ENCODE measurements at regions not wholly inside any gene's neighbourhood (a gene's known extent, or its start where the extent isn't known, plus 50 kb on each side); places are given as distances from the start of the nearest gene placed in this dataset.

DNA sequence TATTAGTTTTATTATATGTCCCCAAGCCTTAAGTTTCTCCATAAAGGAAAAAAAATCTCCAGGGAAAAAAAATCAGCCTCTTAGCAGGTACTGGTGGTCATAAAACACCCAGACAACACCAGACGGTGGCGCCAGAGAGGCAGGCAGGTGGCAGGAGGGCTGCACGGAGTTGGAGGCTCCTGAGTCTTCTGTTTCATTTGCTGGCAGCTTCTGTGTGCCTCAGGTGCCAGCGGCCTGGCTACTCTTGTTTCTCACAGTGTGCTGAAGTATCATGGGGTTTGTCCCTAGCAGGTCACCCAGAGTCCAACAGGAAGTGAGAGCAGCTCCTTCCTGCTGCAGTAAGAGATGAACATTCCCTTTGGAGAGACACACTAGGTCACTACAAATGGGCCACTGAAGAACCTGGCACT lies 123.3 kb upstream of the GADD45A start:
- peak; percentile 50 for DNase-seq (ENCODE audit: low read depth)

DNA sequence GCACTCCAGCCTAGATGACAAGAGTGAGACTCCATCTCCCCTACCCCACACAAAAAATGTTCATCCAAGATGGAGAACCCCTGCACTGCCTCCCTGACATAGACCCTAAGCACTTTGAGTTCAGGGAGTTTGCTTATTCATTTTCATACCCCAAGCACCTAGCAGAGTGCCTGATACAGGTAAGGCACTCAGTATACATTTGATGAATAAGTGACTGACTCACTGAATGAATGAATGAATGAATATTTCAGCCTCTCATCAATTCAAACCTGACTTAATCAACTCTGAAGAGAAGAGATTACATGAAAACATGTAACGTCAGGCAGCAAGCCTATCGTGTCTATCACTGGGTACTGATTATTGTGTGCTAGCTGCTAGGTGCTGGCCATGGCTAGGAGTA lies 121.3 kb upstream of the GADD45A start:
- no peak for DNase-seq (ENCODE audit: low read depth)

GRCh38 chr1:67564193-67564592 lies 120.8 kb upstream of the GADD45A start:
- no peak for DNase-seq (ENCODE audit: low read depth)

DNA sequence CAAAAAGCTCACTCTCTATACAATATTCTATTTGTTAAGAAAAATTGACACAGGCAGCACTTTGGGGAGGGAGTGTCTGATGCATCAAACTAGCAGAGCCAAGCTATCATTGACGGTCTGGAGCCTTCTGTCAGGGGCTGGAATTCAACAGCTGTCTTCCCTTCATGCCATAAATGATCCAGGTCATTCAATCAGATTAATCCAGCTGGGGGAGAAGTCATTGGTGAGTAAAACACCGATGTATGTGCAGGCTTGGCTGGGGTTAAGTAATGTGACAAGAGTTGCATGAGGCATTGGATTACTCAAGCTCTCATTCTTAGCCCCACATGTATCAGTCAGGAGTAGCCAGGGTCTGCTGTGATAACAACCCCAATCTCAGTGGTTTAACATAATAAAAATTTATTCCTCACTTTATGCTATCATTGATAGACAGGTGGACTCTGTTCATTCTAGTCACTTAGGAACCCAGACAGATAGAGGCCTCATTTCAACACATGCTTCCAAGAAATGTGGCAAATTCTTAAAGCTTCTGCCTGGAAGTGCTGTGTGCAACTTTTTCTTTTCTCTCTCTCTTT lies 118.1 kb upstream of the GADD45A start:
- DNase-seq (ENCODE audit: low read depth) = no peak

DNA sequence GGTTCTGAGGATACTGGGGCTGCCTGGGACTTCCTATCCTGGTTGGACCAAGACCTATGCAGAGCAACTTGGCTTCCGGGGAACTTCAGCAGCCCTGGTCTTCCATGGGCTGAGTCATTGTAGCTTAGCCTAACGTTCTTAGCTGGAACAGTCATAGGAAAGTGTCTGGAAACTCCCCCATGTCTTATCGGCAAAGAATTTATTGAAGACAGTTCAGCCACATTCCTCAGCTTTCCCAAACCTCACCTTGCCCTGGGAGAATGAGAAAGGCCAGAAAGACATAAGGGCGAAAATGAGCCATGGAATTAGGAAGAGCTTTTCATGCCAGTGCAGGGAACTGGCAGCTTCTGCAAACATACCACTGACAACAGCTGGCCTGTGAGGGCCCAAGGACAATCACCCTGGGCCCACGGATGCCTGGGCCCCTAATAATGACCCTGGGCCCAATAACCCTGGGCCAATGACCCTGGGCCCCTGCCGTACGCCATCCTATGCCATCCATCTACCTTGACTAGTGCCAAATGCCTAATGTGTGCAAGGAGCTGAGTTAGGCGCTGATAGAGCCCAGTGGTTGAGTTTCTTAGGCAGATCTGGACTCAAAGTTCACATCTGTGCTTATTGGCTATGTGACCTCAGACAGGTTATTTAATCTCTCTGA lies 114.4 kb upstream of the GADD45A start:
- DNase-seq (ENCODE audit: low read depth) = no peak

DNA sequence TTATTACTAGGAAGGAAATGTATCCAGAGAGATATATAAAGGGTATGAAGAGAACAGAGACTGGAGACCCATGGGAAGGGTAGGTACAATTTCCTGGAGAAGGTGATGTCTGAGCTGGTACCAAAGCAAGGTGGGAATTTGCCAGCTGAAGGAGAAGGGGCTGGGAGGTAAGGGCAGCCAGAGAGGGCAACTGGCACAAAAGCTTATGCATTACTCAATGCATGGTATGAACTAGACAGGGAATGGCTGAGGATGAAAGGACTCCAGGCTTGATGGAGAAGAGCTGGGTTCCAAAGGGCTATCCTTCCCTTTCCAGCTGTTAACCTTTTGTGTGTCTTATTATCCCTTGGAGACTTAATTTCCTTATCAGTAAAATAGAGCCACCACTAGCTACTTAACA lies 113.6 kb upstream of the GADD45A start:
- DNase-seq (ENCODE audit: low read depth) = no peak

GRCh38 chr1:67571901-67572593 lies 113.0 kb upstream of the GADD45A start:
- no peak for DNase-seq (ENCODE audit: low read depth)

GRCh38 chr1:67572594-67573221 lies 112.3 kb upstream of the GADD45A start:
- no peak for DNase-seq (ENCODE audit: low read depth)

DNA sequence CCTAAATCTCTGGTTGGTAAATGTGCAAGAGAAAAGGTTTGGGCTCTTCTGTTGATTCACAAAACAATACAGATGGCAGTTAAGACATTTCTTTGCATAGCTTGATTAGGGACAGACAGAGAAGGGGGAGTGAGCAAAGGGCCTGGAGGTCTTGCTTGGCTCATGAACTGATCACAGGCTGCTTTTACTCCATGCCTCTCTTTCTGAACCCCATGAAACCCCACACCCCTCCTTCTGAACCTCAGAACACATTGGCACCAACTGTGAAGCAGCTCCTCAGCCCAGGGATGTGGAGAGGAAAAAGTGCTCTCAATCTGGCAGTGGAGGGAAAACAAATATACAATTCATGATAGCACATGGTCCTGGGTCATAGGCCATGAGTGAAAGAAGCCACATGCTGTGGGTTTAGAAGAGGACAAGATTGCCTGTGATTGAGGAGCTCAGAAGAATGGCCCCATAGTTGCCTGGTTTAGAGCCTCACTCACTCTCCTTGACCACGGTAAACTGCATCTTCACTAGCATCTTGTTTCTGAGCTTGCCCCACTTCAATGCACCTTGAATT lies 111.6 kb upstream of the GADD45A start:
- DNase-seq (ENCODE audit: low read depth) = no peak

GRCh38 chr1:67574221-67574620 lies 110.8 kb upstream of the GADD45A start:
- DNase-seq (ENCODE audit: low read depth) = no peak

GRCh38 chr1:67575861-67576260 lies 109.1 kb upstream of the GADD45A start:
- no peak for DNase-seq (ENCODE audit: low read depth)

GRCh38 chr1:67576474-67576873 lies 108.5 kb upstream of the GADD45A start:
- DNase-seq (ENCODE audit: low read depth) = no peak

DNA sequence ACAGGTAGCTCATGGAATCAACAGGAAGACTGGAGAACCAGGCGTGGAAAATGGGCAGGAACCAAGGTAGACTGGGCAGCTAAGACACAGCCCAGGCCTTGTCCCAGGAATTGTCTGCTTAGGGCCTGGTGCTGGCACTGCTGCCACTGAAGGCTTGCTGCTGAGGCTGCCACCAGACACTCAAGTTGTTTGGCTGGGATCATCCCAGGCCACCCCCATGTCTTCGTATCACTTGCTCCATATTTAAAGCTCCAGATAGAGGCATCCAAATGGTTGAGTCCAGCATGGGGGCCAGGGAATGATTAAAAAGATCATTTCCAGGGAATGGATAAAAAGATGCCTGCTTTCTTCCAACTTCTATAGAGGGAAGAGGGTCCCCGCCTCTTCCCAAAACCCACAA lies 107.4 kb upstream of the GADD45A start:
- DNase-seq (ENCODE audit: low read depth) = no peak

- no peak for DNase-seq (ENCODE audit: low read depth)
These were observed 106.5 kb upstream of the GADD45A start for GRCh38 chr1:67578397-67579020.

GRCh38 chr1:67579623-67580394 lies 105.2 kb upstream of the GADD45A start:
- DNase-seq (ENCODE audit: low read depth) = no peak

DNA sequence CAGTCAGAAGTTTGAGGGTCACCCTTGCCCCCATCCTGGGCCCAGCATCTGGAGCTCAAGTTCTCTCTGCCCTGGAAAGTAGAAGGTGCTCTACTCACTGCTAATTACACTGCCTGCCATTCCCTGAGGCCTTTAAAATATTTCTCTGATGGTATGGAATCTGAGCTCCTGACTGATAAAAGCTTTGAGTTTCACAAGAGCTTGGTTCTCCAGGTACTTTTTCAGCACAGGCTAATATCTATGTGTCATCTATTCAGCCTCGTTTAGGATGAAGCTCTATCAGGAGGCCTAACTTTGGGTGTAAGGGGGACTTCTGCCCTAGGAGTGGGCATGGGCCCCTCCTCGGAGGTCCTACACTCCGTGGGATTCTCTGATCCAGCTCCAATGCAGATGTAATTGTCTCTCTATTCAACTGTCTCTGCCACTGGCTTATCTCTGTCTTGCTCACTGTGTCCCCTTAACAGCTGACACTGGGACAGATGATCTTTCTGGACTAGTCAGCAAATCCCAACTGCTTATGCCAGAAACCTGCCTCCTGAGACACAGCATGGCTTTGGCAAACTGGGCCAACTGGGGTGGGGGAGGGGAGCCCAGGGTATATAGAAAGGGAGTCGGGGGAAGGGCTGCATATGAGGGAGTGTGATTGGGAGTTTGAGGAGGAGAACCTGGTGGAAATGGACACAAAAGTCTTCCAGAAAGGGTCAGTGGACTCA lies 104.2 kb upstream of the GADD45A start:
- DNase-seq (ENCODE audit: low read depth) = no peak

- no peak for DNase-seq (ENCODE audit: low read depth)
These were observed 102.2 kb upstream of the GADD45A start for GRCh38 chr1:67582625-67583461.

DNA sequence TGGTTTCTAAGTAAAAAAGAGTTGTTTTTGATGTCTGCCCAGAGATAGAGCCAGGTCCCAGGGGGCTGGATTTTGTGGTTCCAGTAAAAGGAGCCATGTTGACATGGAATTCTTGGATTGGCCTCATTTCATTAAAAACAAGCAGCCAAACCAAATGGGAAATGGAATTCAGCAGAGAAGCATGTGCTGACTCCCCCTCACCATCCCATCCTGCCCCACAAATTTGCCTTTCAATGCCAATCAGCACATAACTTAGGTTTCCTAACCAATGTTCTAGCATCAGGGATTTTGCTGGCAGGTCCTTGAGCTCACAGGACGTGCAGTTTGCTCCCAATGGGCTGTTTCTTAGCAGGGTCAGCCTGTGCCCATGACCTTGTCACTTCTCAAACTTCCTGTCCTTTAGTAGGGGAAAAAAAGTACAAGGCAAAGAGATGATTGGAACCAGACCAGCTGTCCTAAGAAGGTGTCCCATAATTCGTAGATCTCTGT lies 101.5 kb upstream of the GADD45A start:
- DNase-seq (ENCODE audit: low read depth) = no peak

DNA sequence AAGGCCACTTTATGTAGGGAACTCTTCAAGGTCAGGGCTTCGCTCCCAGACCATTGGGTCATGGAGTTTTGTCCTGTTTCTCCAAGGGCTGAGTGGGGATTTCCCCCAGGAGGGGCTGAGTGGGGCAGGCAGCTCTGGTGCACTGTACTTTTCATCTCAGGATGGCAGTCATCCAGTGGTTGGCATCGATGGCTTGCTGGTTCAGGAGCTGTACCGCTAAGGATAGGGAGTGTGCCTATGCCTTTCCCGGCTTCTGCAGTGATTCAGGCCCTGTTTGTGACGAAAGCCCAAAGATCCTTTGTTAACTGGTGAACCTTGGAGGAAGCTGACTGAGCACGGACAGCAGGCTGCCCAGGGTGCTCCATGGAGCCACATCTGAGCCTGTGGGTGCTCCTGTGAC lies 100.1 kb upstream of the GADD45A start:
- DNase-seq (ENCODE audit: low read depth) = no peak

- no peak for DNase-seq (ENCODE audit: low read depth)
These were observed 98.4 kb upstream of the GADD45A start for GRCh38 chr1:67586596-67586995.
